ENCODE measurements at regions not wholly inside any gene's neighbourhood (a gene's known extent, or its start where the extent isn't known, plus 50 kb on each side); places are given as distances from the start of the nearest gene placed in this dataset.
A peak's percentile ranks its signal among the peaks of the same experiment; 100 is the strongest.
"Not testable (repeated sequence)": the region's sequence is repeated elsewhere in the genome, so short reads cannot be mapped to it uniquely, and the experiment has no call there.

DNA sequence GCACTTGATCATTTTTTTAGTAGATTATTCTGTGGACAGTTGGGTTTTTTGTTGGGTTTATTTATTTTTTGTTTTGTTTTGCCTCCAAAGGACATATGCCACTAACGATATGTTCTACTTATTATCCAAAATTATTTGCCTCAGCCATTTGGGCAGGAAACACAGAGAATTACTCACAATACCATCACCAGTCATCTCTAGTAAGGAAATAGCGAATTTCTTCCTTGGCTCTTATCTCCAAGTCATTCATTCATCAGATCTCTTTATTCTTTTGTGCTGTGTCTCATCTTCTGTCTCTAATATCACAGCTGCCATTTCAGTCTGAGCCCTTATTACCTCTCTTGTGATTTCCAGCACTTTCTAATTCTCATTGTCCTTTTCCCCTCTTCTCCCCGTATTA, 130.4 kb upstream of the SMLR1 start:
- no peak overlapping the region for H3K4me3 ChIP-seq (ENCODE audit: low read depth, low read length)
- TF ChIP-seq, protein P1, sequence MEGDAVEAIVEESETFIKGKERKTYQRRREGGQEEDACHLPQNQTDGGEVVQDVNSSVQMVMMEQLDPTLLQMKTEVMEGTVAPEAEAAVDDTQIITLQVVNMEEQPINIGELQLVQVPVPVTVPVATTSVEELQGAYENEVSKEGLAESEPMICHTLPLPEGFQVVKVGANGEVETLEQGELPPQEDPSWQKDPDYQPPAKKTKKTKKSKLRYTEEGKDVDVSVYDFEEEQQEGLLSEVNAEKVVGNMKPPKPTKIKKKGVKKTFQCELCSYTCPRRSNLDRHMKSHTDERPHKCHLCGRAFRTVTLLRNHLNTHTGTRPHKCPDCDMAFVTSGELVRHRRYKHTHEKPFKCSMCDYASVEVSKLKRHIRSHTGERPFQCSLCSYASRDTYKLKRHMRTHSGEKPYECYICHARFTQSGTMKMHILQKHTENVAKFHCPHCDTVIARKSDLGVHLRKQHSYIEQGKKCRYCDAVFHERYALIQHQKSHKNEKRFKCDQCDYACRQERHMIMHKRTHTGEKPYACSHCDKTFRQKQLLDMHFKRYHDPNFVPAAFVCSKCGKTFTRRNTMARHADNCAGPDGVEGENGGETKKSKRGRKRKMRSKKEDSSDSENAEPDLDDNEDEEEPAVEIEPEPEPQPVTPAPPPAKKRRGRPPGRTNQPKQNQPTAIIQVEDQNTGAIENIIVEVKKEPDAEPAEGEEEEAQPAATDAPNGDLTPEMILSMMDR (IDR thresholded peaks at IDR 0.05; ENCODE audit: insufficient read depth, low read depth, low read length) = no peak
- DNase-seq (ENCODE audit: low read depth) = no peak

DNA sequence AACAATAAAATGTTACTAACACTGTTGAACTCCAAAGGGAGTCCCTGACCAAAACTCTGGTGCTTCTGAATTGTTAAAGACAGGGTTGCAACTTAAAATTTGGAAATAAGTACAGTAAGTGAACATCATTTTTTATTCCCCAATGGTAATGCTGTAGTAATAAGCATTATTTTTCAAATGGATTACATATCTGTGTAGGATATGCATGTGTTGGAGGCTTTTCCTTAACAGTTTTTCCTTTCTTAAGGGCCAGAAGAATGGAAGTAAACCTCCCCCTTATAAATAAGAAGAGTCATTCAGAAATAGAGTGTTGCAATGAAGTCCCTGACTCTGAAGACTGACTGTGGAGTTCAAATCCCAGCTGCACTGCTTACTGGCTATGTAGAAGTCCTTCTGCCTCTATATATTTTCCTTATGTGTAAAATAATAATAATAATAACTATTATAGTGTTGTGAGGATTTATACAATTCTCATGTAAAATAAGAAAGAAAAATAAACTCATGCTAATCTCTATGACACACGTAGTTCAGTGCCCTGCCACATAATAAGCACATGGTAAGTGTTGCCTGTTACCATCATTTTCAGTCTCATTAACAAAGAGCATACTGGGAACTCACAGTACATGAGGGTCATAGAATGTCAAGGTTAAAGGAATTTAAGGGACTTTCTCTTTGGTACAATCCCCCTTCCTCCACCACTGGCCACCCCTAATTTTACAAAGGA, 129.8 kb upstream of the SMLR1 start:
- no peak overlapping the region for H3K4me3 ChIP-seq (ENCODE audit: low read depth, low read length)
- DNase-seq (ENCODE audit: low read depth) = no peak
- TF ChIP-seq, protein P1 (IDR thresholded peaks at IDR 0.05; ENCODE audit: insufficient read depth, low read depth, low read length) = no peak

DNA sequence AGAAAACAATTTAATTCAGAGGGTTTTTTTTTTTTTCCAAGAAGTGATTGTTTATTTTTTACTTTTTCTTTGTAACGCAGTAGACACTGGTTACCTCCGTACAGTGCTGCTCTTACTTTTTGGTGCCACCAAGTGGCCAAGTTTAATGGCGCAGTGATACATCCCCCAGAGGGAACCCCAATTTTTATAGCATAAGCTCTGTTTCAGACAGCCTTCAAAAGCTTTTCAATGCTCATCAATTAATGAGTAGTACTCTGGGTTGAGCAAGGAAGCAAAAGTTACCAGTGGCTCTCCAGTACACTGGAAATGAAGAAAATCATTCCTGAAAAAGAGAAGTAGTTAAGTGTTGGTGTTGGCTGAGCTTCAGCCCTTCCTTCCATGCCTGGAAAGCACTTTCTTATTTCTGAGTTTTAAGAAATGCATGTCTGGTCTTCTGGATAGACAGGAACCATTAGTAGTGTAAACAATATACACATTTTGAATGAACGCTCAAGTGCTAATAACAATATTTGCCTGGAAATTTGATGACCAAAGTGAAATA, 129.1 kb upstream of the SMLR1 start:
- peak; percentile 74 for DNase-seq (ENCODE audit: low read depth)
- TF ChIP-seq, protein P1 (IDR thresholded peaks at IDR 0.05; ENCODE audit: insufficient read depth, low read depth, low read length) = peak; percentile 89
- H3K4me3 ChIP-seq (ENCODE audit: low read depth, low read length) = no peak overlapping the region

DNA sequence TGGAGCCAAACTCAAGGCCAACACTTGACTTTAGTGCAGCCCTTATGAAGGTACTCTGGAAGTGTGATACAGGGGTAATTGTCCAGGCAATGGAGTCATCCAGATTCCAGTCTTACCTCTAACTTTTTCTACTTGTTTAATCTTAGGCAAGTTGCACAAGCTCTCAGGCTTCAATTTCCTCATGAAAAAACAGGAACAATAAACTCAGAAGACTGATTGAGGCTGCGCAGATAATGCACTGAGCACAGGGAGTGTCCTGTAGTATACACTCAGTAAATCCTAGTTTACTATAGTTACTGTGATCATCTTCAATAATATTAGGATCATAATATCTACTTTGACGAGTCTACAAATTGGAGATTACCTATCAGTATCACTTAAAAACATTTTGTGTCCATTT, 127.5 kb upstream of the SMLR1 start:
- DNase-seq (ENCODE audit: low read depth) = no peak
- TF ChIP-seq, protein P1 (IDR thresholded peaks at IDR 0.05; ENCODE audit: insufficient read depth, low read depth, low read length) = no peak
- no peak overlapping the region for H3K4me3 ChIP-seq (ENCODE audit: low read depth, low read length)

DNA sequence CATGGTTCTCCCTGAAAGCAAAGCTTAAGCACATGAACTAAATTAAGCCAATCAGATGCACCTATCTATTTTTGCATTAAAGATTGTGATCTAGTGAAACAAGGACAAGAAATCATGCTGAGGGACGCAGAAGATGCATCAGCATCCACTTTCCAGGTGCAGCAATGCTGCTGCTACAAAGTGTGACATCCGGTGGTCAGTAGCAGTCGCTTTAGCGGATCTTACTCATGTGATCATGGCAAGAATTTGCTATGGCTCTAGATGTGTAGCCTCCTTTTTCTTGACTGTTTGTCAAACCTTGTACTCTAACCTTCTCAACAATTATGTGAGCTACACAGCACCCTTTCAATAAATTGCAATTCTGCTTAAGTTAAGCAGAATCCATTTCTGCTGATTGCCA, 126.8 kb upstream of the SMLR1 start:
- no peak overlapping the region for H3K4me3 ChIP-seq (ENCODE audit: low read depth, low read length)
- DNase-seq (ENCODE audit: low read depth) = no peak
- TF ChIP-seq, protein P1 (IDR thresholded peaks at IDR 0.05; ENCODE audit: insufficient read depth, low read depth, low read length) = no peak

DNA sequence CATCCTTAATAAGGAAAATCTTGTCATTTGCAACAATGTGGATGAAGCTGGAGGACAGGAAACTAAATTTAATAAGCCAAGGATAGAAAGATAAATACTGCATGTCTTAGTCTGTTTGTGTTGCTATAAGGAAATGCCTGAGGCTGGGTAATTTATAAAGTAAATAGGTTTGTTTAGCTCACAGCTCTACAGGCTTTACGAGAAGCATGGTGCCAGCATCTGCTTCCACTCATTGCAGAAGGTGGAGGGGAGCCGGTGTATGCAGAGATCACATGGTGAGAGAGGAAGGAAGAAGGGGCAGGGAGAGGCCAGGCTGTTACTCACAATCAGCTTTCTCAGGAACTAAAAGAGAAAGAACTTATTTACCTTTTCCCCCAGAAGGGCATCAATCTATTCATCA, 118.9 kb upstream of the SMLR1 start:
- TF ChIP-seq, protein P1 (IDR thresholded peaks at IDR 0.05; ENCODE audit: insufficient read depth, low read depth, low read length) = no peak
- H3K4me3 ChIP-seq (ENCODE audit: low read depth, low read length) = no peak overlapping the region
- DNase-seq (ENCODE audit: low read depth) = peak; percentile 80

DNA sequence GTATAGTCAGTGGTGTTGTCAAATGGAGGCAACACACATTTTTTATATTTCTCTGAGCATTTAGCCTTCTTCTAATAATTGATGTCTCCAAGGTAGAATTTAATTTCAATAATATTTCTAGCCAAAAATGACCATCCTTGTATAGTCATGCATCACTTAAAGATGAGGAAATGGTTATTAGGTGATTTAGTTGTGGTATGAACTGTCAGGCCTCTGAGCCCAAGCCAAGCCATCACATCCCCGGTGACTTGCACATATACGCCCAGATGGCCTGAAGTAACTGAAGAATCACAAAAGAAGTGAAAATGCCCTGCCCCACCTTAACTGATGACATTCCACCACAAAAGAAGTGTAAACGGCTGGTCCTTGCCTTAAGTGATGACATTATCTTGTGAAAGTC, 115.6 kb upstream of the SMLR1 start:
- DNase-seq (ENCODE audit: low read depth) = not testable (repeated sequence)

More for the DNA sequence above, 115.6 kb upstream of the SMLR1 start:
- H3K4me3 ChIP-seq (ENCODE audit: low read depth, low read length) = not testable (repeated sequence)
